ENCODE measurements at regions not wholly inside any gene's neighbourhood (a gene's known extent, or its start where the extent isn't known, plus 50 kb on each side); places are given as distances from the start of the nearest gene placed in this dataset.

DNA sequence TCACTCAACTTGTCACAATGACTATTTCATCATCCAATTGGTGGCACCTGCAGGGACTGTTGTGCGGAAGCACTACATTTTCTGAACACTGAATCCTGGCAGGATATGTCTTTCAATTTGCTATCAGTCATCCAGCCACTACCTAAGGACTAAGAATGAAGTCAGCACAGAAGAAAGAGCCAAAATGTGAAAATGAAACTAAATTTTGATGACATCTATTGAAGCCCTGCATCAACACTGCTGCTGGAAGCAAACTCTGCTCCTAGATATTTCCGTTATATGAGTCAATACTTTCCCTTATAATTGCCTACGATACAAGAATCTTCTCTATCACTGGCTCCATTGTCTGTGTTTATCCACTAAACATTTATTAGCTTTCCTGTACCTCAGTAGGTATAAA lies 917.9 kb downstream of the RAPGEF2 start:
- Histone ChIP-seq H3K27ac (no peak overlapping the region), H3K36me3 (no peaks in the 10 kb centered on the region), H3K9me3 (peaks cover 0 to 5% (median 0%) of the 10 kb centered on the region in 4 donors), H3K4me3 (no peak overlapping the region), H3K27me3 (no peaks in the 10 kb centered on the region), H3K4me1 (no peaks in the 10 kb centered on the region)
- TF ChIP-seq POLR2A (IDR thresholded peaks at IDR 0.05) (no peak), EP300 (IDR thresholded peaks at IDR 0.05) (no peak)
- TF ChIP-seq, protein P1, sequence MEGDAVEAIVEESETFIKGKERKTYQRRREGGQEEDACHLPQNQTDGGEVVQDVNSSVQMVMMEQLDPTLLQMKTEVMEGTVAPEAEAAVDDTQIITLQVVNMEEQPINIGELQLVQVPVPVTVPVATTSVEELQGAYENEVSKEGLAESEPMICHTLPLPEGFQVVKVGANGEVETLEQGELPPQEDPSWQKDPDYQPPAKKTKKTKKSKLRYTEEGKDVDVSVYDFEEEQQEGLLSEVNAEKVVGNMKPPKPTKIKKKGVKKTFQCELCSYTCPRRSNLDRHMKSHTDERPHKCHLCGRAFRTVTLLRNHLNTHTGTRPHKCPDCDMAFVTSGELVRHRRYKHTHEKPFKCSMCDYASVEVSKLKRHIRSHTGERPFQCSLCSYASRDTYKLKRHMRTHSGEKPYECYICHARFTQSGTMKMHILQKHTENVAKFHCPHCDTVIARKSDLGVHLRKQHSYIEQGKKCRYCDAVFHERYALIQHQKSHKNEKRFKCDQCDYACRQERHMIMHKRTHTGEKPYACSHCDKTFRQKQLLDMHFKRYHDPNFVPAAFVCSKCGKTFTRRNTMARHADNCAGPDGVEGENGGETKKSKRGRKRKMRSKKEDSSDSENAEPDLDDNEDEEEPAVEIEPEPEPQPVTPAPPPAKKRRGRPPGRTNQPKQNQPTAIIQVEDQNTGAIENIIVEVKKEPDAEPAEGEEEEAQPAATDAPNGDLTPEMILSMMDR (IDR thresholded peaks at IDR 0.05): no peak
- WGBS, 2 donors: 84 to 85% methylated on average over 3 of the region's 3 CpGs
- no peak for DNase-seq (ENCODE audit: low spot score in 2 of 2)

DNA sequence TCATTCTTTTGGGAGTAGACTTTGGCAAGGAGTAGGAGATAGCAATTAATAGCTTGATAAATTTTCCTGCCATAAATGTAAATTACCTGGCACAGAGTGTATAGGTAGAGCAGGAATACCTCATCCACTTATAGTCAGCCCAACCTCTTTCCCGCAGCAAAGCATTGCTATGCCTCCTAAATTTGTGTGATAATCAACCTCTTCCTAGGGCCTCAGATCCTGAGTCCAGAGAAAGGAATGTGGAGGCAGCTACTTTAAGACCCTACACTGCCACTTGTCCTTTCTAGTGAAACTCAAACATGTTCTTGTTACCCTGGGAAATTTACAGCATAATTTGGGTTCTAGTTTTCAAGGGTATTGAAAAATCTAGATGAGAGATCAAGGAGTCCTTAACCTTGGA lies 919.0 kb downstream of the RAPGEF2 start:
- TF ChIP-seq, protein P1 (IDR thresholded peaks at IDR 0.05): no peak
- TF ChIP-seq POLR2A (IDR thresholded peaks at IDR 0.05) (no peak), EP300 (IDR thresholded peaks at IDR 0.05) (no peak)
- DNase-seq (ENCODE audit: low spot score in 2 of 2): no peak
- Histone ChIP-seq H3K36me3 (no peaks in the 10 kb centered on the region), H3K9me3 (peaks cover 0 to 15% (median 0%) of the 10 kb centered on the region in 4 donors), H3K4me3 (no peak overlapping the region), H3K4me1 (no peaks in the 10 kb centered on the region), H3K27ac (no peak overlapping the region), H3K27me3 (no peaks in the 10 kb centered on the region)
- WGBS, 2 donors: 95% methylated on average over 1 of the region's 1 CpG

DNA sequence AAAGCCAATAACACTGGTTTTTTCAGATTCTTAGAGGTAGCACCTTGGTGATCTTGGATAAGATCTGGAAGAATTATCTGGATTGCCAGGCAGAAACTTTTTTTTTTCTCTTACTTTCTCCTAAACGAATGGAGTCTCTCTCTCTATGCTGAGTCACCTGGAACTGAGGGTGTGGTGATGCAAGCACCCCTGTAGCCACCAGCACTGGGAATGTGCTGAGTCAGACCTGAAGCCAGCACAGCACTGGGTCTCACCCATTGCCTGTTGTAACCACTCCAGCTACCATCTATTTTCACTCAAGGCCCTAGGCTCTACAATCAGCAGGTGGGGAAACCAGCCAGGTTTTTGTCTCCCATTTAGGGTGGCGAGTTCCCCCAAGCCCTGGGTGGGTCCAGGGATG lies 923.8 kb downstream of the RAPGEF2 start:
- peaks cover 0 to 20% (median 0%) of the 10 kb centered on the region in 4 donors for H3K9me3 ChIP-seq
- TF ChIP-seq, protein P1 (IDR thresholded peaks at IDR 0.05): no peak
- TF ChIP-seq POLR2A (IDR thresholded peaks at IDR 0.05) (no peak), EP300 (IDR thresholded peaks at IDR 0.05) (no peak)
- DNase-seq (ENCODE audit: low spot score in 2 of 2): no peak
- no peak overlapping the region for H3K27ac ChIP-seq
- no peaks in the 10 kb centered on the region for H3K36me3 ChIP-seq
- H3K4me3 ChIP-seq: no peak overlapping the region
- no peaks in the 10 kb centered on the region for H3K4me1 ChIP-seq
- WGBS, 2 donors: 63 to 73% methylated on average over 2 of the region's 2 CpGs
- H3K27me3 ChIP-seq: no peaks in the 10 kb centered on the region

DNA sequence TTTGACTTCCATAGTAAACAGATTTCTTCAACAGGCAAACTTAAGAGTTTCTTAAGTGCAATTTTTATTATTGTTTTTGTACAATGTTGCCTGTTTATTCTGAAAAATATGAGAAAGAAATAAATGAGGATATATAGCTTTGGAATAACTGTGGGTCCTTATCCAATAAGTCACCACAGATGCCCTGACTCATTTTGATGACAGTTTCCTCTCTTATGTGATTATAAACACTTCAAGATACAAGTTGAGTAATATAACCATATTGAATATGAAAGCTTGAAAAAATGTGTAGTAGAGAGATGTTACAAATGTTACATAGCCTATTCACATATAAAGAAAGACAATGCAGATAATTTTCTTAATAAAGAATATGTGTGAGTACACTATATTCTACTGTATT lies 931.6 kb downstream of the RAPGEF2 start:
- H3K4me1 ChIP-seq: no peaks in the 10 kb centered on the region
- TF ChIP-seq EP300 (IDR thresholded peaks at IDR 0.05) (no peak), POLR2A (IDR thresholded peaks at IDR 0.05) (no peak)
- TF ChIP-seq, protein P1 (IDR thresholded peaks at IDR 0.05): no peak
- no peak for DNase-seq (ENCODE audit: low spot score in 2 of 2)
- no peaks in the 10 kb centered on the region for H3K27me3 ChIP-seq
- H3K36me3 ChIP-seq: no peaks in the 10 kb centered on the region
- H3K27ac ChIP-seq: no peak overlapping the region
- peaks cover 0 to 6% (median 0%) of the 10 kb centered on the region in 4 donors for H3K9me3 ChIP-seq
- H3K4me3 ChIP-seq: no peak overlapping the region

DNA sequence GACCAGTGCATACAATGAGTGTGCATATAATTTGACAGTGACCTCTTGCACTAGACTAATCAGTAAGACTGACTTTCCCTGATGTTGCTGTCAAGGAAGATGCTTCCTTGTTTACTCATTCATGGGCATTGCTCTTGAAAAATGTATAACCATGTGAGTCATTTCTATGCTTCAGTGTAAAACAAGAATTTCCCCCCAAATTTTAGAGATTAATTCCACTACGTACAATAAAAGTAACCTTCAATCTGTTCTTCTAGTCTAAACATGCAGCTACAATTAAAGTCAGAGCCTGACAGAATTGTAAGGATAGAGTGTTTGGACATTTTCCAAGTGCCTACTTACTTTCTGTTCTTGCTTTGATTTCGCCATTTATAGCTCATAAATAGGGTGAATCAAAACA lies 935.7 kb downstream of the RAPGEF2 start:
- Histone ChIP-seq H3K27ac (no peak overlapping the region), H3K36me3 (no peaks in the 10 kb centered on the region), H3K4me1 (no peaks in the 10 kb centered on the region), H3K27me3 (no peaks in the 10 kb centered on the region), H3K4me3 (no peak overlapping the region), H3K9me3 (peaks cover 0 to 6% (median 0%) of the 10 kb centered on the region in 4 donors)
- TF ChIP-seq, protein P1 (IDR thresholded peaks at IDR 0.05): no peak
- TF ChIP-seq POLR2A (IDR thresholded peaks at IDR 0.05) (no peak), EP300 (IDR thresholded peaks at IDR 0.05) (no peak)
- WGBS, 2 donors: 44 to 56% methylated on average over 2 of the region's 2 CpGs
- no peak for DNase-seq (ENCODE audit: low spot score in 2 of 2)
